ENCODE measurements at regions not wholly inside any gene's neighbourhood (a gene's known extent, or its start where the extent isn't known, plus 50 kb on each side); places are given as distances from the start of the nearest gene placed in this dataset.

- intact Hi-C loops (cut with micrococcal nuclease; ENCODE audit: unreplicated experiment) (loop anchor here (5.0 kb wide), 1 partner anchor 430 kb away; no protein-coding TSS in a partner anchor), in situ Hi-C loops (cut with HindIII; ENCODE audit: extremely low pct_ligation_motif_present, low pct_unique_long_range_greater_than_20kb) (no loop called here)
- BruUV-seq (replicated peaks), result no TSS peak
- Histone ChIP-seq H3K79me2 (ENCODE audit: insufficient read depth, low read length) (no peaks in the 10 kb centered on the region), H2AFZ (ENCODE audit: low read length) (no peak overlapping the region), H3K4me2 (ENCODE audit: low read depth, low read length) (no peak overlapping the region), H3K4me3 (replicated peaks in 1 of 3; ENCODE audit: insufficient read depth in 1 of 3, low read depth in 2 of 3, low read length in 3 of 3) (no peak overlapping the region), H3K4me1 (ENCODE audit: insufficient read depth, low read length) (peaks cover 26% of the 10 kb centered on the region), H3K36me3 (replicated peaks in 1 of 2; ENCODE audit: control insufficient read depth in 1 of 2, insufficient read depth in 2 of 2, low read length in 2 of 2) (no peaks in the 10 kb centered on the region), H4K20me1 (ENCODE audit: insufficient read depth, low read length) (no peaks in the 10 kb centered on the region), H3K27me3 (ENCODE audit: control insufficient read depth in 1 of 2, insufficient read depth in 2 of 2, low read length in 2 of 2) (peaks cover 0 to 8% of the 10 kb centered on the region in 2 experiments; a peak in 3 of 5 replicates), H3K27ac (ENCODE audit: extremely low read length, insufficient read depth, low read length) (no peak overlapping the region), H3K9me3 (ENCODE audit: low read length) (no peaks in the 10 kb centered on the region), H3K9ac (ENCODE audit: insufficient read depth, low read depth, low read length) (no peak overlapping the region)
- TF ChIP-seq CEBPB (IDR thresholded peaks at IDR 0.05; ENCODE audit: borderline replicate concordance, low read depth, low read length) (peak; percentile 27; the same call in 1 of the 2 replicates), RBFOX2 (IDR thresholded peaks at IDR 0.05; ENCODE audit: low read depth, low read length) (no peak)
- POLR2A ChIA-PET, result no interaction called here
- no peak for DNase-seq (ENCODE audit: low spot score)
- ATAC-seq, result no peak
- CTCF ChIA-PET (ENCODE audit: low intra/inter-chr PET ratio, low total read pairs), result no interaction called here
- 17% methylated on average over 2 of the region's 4 CpGs for WGBS (ENCODE audit: low lambda C conversion rate)
- FAIRE-seq, result no peak
Observed at GRCh38 chr2:71787108-71787415, 333.7 kb downstream of the DYSF start.

GRCh38 chr2:71786291-71787107, 333.1 kb downstream of the DYSF start:
- intact Hi-C loops (cut with micrococcal nuclease; ENCODE audit: unreplicated experiment), result loop anchor here (5.0 kb wide), 1 partner anchor 429 kb away; no protein-coding TSS in a partner anchor
- H2AFZ ChIP-seq (ENCODE audit: low read length), result no peak overlapping the region
- in situ Hi-C loops (cut with HindIII; ENCODE audit: extremely low pct_ligation_motif_present, low pct_unique_long_range_greater_than_20kb), result no loop called here
- TF ChIP-seq ZNF879 (CRISPR knock-in tag; IDR thresholded peaks at IDR 0.05) (no peak), SETDB1 (CRISPR knock-in tag; IDR thresholded peaks at IDR 0.05; ENCODE audit: borderline replicate concordance) (no peak), MTA1 (CRISPR knock-in tag; IDR thresholded peaks at IDR 0.05; ENCODE audit: borderline replicate concordance) (no peak), ZFP82 (CRISPR knock-in tag; IDR thresholded peaks at IDR 0.05; ENCODE audit: borderline replicate concordance) (no peak), ZBTB14 (CRISPR knock-in tag; IDR thresholded peaks at IDR 0.05) (no peak), EHMT2 (IDR thresholded peaks at IDR 0.05; ENCODE audit: borderline replicate concordance, low read depth, low read length) (no peak), ZNF552 (CRISPR knock-in tag; IDR thresholded peaks at IDR 0.05; ENCODE audit: borderline replicate concordance) (no peak), ZNF772 (CRISPR knock-in tag; IDR thresholded peaks at IDR 0.05) (no peak), ZNF770 (CRISPR knock-in tag; IDR thresholded peaks at IDR 0.05) (no peak), MIXL1 (CRISPR knock-in tag; IDR thresholded peaks at IDR 0.05) (no peak), E2F5 (CRISPR knock-in tag; conservative IDR thresholded peaks at IDR 0.05) (no peak), KAT8 (CRISPR knock-in tag; IDR thresholded peaks at IDR 0.05) (no peak)

More at GRCh38 chr2:71786291-71787107, 333.1 kb downstream of the DYSF start:
- H3K4me3 ChIP-seq (replicated peaks in 1 of 3; ENCODE audit: insufficient read depth in 1 of 3, low read depth in 2 of 3, low read length in 3 of 3), result no peak overlapping the region
- H3K36me3 ChIP-seq (replicated peaks in 1 of 2; ENCODE audit: control insufficient read depth in 1 of 2, insufficient read depth in 2 of 2, low read length in 2 of 2), result no peaks in the 10 kb centered on the region
- ChIA-PET CTCF (ENCODE audit: low intra/inter-chr PET ratio, low total read pairs) (no interaction called here), POLR2A (no interaction called here)
- H3K9me3 ChIP-seq (ENCODE audit: low read length), result no peaks in the 10 kb centered on the region
- no peak overlapping the region for H3K9ac ChIP-seq (ENCODE audit: insufficient read depth, low read depth, low read length)
- H3K27me3 ChIP-seq (ENCODE audit: control insufficient read depth in 1 of 2, insufficient read depth in 2 of 2, low read length in 2 of 2), result peaks cover 0 to 4% of the 10 kb centered on the region in 2 experiments; a peak in 2 of 5 replicates
- no TSS peak for BruUV-seq (replicated peaks)
- DNase-seq (ENCODE audit: low spot score), result no peak
- H4K20me1 ChIP-seq (ENCODE audit: insufficient read depth, low read length), result no peaks in the 10 kb centered on the region
- 39% methylated on average over 17 of the region's 17 CpGs for WGBS (ENCODE audit: low lambda C conversion rate)
- no peak for FAIRE-seq
- no peaks in the 10 kb centered on the region for H3K79me2 ChIP-seq (ENCODE audit: insufficient read depth, low read length)
- H3K27ac ChIP-seq (ENCODE audit: extremely low read length, insufficient read depth, low read length), result no peak overlapping the region
- ATAC-seq, result no peak
- no peak overlapping the region for H3K4me2 ChIP-seq (ENCODE audit: low read depth, low read length)
- H3K4me1 ChIP-seq (ENCODE audit: insufficient read depth, low read length), result peaks cover 26% of the 10 kb centered on the region

Data from HepG2 (cell line).